K562 (cell line): ENCODE measurements at regions not wholly inside any gene's neighbourhood (a gene's known extent, or its start where the extent isn't known, plus 50 kb on each side); places are given as distances from the start of the nearest gene placed in this dataset.

Experiments
- CTCF ChIP-seq, 3 experiments: IDR thresholded peaks in 2 of 3; conservative IDR thresholded peaks in 1 of 3; 2 replicates each; pipeline ENCODE4 v1.5.1; 2011 to 2012; ENCODE audit warnings: low read length in 3 of 3, mild to moderate bottlenecking in 3 of 3, control low read depth in 2 of 3, improper control_type of control experiment in 1 of 3, inconsistent platforms in 1 of 3, low read depth in 1 of 3, mixed read lengths in 1 of 3, moderate library complexity in 1 of 3; ENCODE audit not compliant: insufficient read depth in 2 of 3
- E2F8 ChIP-seq: fragments of 450-650 bp; IDR thresholded peaks from 2 replicates; pipeline ENCODE4 v1.7.1; 2018; ENCODE audit warnings: mild to moderate bottlenecking, low read depth; ENCODE audit not compliant: partially characterized antibody
- FOXM1 ChIP-seq, 2 experiments: fragments of 450-650 bp in 1 of 2; sonication (generic) in 1 of 2; formaldehyde crosslinking in 1 of 2; IDR thresholded peaks; 2 replicates each; pipeline versions ENCODE4 v1.6.1 to v1.9.0; 2017 to 2022; ENCODE audit warnings: low read depth in 2 of 2, mild to moderate bottlenecking in 2 of 2, missing genetic modification reagents in 1 of 2, moderate library complexity in 1 of 2
- NR1H2 ChIP-seq: sonication (generic); formaldehyde crosslinking; IDR thresholded peaks from 2 replicates; pipeline ENCODE4 v1.4.0; 2020; ENCODE audit warnings: mild to moderate bottlenecking, missing genetic modification reagents
- POLR2AphosphoS2 ChIP-seq: IDR thresholded peaks from 2 replicates; pipeline ENCODE4 v1.6.1; 2012; ENCODE audit warnings: low read length, improper control_type of control experiment
- RBM25 ChIP-seq: fragments of 200-400 bp; formaldehyde crosslinking; IDR thresholded peaks from 2 replicates; pipeline ENCODE4 v1.6.1; 2018; ENCODE audit warnings: low read length, low read depth, moderate library complexity; ENCODE audit not compliant: severe bottlenecking
- SREBF2 ChIP-seq: sonication (generic); formaldehyde crosslinking; IDR thresholded peaks from 2 replicates; pipeline ENCODE4 v1.4.0; 2020; ENCODE audit warnings: mild to moderate bottlenecking, missing genetic modification reagents
- ZNF507 ChIP-seq: conservative IDR thresholded peaks from 2 replicates; pipeline ENCODE4 v1.6.1; 2017; ENCODE audit warnings: missing genetic modification characterization, missing compliant biosample characterization
- ZNF583 ChIP-seq: fragments of 250-450 bp; sonication (Bioruptor Pico); IDR thresholded peaks from 2 replicates; pipeline ENCODE4 v1.4.0; 2020
- TF ChIP-seq, protein P1 (sequence below): fragments of 250-450 bp; sonication (Bioruptor Pico); IDR thresholded peaks from 2 replicates; pipeline ENCODE4 v1.4.0; 2020; ENCODE audit warnings: mild to moderate bottlenecking

GRCh38 chr5:117568622-117569021 lies 994.0 kb upstream of the SEMA6A start:
- no peak for TF ChIP-seq FOXM1 (IDR thresholded peaks at IDR 0.05; ENCODE audit: low read depth)
- no peak for TF ChIP-seq FOXM1 (CRISPR knock-in tag; IDR thresholded peaks at IDR 0.05; ENCODE audit: low read depth)
- TF ChIP-seq ZNF583 (CRISPR knock-in tag) = no peak
- no peak for TF ChIP-seq SREBF2 (CRISPR knock-in tag)
- TF ChIP-seq POLR2AphosphoS2 = no peak
- no peak for TF ChIP-seq CTCF (IDR thresholded peaks at IDR 0.05 in 2 of 3, conservative IDR thresholded peaks at IDR 0.05 in 1 of 3; ENCODE audit: insufficient read depth in 2 of 3, low read depth in 1 of 3, low read length in 3 of 3)
- TF ChIP-seq ZNF507 (tag) = no peak
- no peak for TF ChIP-seq RBM25
- TF ChIP-seq NR1H2 (CRISPR knock-in tag) = no peak
- TF ChIP-seq E2F8 = no peak
- TF ChIP-seq, protein P1, sequence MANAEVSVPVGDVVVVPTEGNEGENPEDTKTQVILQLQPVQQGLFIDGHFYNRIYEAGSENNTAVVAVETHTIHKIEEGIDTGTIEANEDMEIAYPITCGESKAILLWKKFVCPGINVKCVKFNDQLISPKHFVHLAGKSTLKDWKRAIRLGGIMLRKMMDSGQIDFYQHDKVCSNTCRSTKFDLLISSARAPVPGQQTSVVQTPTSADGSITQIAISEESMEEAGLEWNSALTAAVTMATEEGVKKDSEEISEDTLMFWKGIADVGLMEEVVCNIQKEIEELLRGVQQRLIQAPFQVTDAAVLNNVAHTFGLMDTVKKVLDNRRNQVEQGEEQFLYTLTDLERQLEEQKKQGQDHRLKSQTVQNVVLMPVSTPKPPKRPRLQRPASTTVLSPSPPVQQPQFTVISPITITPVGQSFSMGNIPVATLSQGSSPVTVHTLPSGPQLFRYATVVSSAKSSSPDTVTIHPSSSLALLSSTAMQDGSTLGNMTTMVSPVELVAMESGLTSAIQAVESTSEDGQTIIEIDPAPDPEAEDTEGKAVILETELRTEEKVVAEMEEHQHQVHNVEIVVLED (CRISPR knock-in tag) = no peak
